Memory B cell (primary cell): ENCODE measurements at regions not wholly inside any gene's neighbourhood (a gene's known extent, or its start where the extent isn't known, plus 50 kb on each side); places are given as distances from the start of the nearest gene placed in this dataset.
"Not testable (repeated sequence)": the region's sequence is repeated elsewhere in the genome, so short reads cannot be mapped to it uniquely, and the experiment has no call there.

Experiments
- ATAC-seq: fragments of 150-1000 bp; cut with Tn5 transposase; 2 replicates; pipeline ENCODE4 v1.10.0; 2021; ENCODE audit warnings: low read depth, mild to moderate bottlenecking, moderate library complexity
- DNase-seq, 2 donors: peaks; one replicate each; pipeline ENCODE4 v3.0.0; 2022; ENCODE audit warnings: low spot score in 2 of 2
- H3K27ac Mint-ChIP-seq: one replicate; pipeline ENCODE4 v1.8.0; 2022; ENCODE audit warnings: mild to moderate bottlenecking, moderate library complexity, mixed read lengths
- H3K27me3 Mint-ChIP-seq: one replicate; pipeline ENCODE4 v1.8.0; 2022; ENCODE audit warnings: mixed read lengths
- H3K36me3 Mint-ChIP-seq: one replicate; pipeline ENCODE4 v1.8.0; 2022; ENCODE audit warnings: mild to moderate bottlenecking, mixed read lengths
- H3K4me1 Mint-ChIP-seq: one replicate; pipeline ENCODE4 v1.8.0; 2022; ENCODE audit warnings: mixed read lengths
- H3K4me3 Mint-ChIP-seq: one replicate; pipeline ENCODE4 v1.8.0; 2022; ENCODE audit warnings: mild to moderate bottlenecking, moderate library complexity, mixed read lengths
- H3K9me3 Mint-ChIP-seq: one replicate; pipeline ENCODE4 v1.8.0; 2022; ENCODE audit warnings: mixed read lengths

DNA sequence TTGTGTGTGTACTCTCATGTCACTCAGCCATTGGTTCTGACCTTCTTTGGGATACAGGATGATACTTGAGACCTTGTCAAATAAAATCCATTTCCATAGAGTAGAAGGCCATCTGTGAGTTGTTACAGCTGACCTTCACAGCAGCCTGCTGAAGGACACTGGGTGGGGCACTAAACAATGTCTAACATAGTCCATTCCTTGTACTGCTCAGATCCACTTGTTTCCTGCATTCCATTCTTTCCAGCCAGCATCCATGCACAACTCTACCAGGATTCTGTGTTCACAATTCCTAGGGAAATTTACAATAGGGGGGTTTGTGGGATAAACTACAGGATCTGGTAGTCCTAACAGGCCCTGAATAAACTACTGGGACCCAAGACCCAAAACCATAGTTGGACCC is 286.4 kb downstream of the RASEF start:
- Mint-ChIP-seq H3K36me3 (no peaks in the 10 kb centered on the region), H3K9me3 (no peaks in the 10 kb centered on the region), H3K4me3 (no peak overlapping the region), H3K27me3 (no peaks in the 10 kb centered on the region), H3K27ac (no peak overlapping the region), H3K4me1 (no peaks in the 10 kb centered on the region)
- ATAC-seq (no peak), DNase-seq (no peak)

DNA sequence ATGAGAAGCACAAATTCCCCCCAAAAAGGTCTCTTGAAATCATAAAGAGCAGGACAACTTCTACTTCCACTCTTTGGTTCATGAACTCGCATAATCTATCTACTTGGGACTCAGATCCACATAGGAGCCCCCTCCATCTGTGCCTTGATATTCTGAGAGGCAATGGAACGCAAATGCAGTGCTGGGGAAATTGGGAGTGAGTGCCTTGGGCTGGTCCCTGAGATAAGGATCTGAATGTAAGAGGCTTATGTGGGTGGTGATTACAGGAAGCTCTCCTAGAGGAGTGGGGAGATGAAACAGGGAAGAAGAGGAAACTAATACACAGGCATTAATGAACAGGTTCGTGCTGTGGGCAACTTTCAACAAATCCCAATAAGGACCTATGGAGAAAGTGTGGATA is 285.6 kb downstream of the RASEF start:
- Mint-ChIP-seq H3K27me3 (no peaks in the 10 kb centered on the region), H3K27ac (no peak overlapping the region), H3K4me1 (no peaks in the 10 kb centered on the region), H3K36me3 (no peaks in the 10 kb centered on the region), H3K4me3 (no peak overlapping the region), H3K9me3 (no peaks in the 10 kb centered on the region)
- ATAC-seq = no peak
- no peak for DNase-seq

DNA sequence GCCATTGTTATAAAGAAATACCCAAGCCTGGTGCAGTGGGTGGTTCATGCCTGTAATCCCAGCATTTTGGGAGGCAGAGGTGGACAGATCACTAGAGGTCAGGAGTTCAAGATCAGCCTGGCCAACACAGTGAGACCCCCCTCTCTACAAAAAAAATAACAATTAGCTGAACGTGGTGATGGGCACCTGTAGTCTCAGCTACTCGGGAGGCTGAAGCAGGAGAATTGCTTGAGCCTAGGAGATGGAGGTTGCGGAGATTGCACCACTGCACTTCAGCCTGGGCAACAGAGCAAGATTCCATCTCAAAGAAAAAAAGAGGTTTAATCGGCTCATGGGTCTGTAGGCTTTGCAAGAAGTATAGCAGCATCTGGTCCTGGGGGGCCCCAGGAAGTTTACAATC is 284.0 kb downstream of the RASEF start:
- H3K4me3 Mint-ChIP-seq, DNase-seq, H3K27ac Mint-ChIP-seq, H3K27me3 Mint-ChIP-seq, ATAC-seq, H3K4me1 Mint-ChIP-seq, H3K9me3 Mint-ChIP-seq, H3K36me3 Mint-ChIP-seq: not testable (repeated sequence)

DNA sequence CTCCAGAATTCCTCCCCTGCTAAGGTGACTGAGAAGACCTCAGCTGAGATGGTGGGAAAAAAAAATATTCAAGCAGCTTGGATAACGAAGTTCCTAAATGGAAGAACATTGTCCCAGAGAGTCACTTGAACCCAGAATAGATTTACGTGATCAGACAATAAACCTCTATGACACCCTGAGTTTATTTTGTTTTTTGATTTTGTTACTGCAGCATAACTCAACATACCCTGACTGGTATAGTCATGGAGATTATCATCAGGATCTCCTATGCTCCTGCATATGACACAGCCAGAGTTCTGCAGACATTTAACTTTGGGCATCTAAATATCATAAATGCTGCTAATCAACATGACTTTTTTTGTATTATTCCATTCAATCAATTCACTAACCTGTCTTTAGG is 282.9 kb downstream of the RASEF start:
- Mint-ChIP-seq H3K27ac (no peak overlapping the region), H3K4me1 (no peaks in the 10 kb centered on the region), H3K27me3 (no peaks in the 10 kb centered on the region), H3K9me3 (peaks cover 5% of the 10 kb centered on the region), H3K36me3 (no peaks in the 10 kb centered on the region), H3K4me3 (no peak overlapping the region)
- no peak for ATAC-seq
- no peak for DNase-seq

DNA sequence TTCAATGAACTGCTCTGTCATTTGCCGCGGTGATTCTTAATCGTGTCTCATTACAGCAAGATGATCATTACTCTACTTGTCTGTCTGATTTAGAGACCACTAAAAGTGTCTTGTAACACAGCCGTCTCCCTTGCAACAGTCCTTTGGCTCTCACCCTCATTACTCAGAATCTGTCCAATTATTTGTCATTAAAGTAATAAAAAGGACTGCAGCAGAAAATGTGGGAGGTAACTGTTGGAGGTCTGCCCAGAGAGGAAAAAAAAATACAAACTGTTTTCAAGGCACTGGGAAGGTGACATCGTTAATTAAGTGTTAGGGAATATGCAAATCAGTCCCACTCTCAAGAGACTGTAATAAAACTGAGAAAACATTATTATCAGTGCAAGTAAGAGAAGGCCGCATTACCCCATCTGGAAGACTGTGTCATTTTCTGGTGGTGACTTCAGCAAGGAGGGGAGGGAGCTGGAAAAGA is 281.0 kb downstream of the RASEF start:
- ATAC-seq = no peak
- Mint-ChIP-seq H3K4me3 (no peak overlapping the region), H3K4me1 (no peaks in the 10 kb centered on the region), H3K27me3 (no peaks in the 10 kb centered on the region), H3K27ac (no peak overlapping the region), H3K9me3 (peaks cover 5% of the 10 kb centered on the region), H3K36me3 (no peaks in the 10 kb centered on the region)
- no peak for DNase-seq

DNA sequence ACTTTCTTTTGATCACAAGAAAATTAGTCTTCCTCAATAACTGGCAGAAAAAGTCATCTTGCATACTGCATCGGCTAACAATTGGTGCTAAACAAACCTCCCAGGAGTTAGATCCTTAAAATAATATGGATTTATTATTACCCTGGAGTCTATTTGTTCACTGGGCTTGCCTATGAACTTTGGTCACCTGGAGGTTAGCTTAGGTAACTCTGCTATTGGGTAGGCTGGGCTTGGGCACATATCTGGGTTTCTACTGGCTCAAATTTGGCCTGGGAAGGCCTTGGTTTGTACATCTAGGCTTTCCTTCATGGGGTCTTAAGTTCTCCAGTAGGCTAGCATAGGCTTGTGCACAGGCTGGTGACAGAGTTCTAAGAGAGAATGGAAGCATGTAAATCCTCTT is 279.9 kb downstream of the RASEF start:
- H3K27ac Mint-ChIP-seq = no peak overlapping the region
- no peak for ATAC-seq
- H3K4me1 Mint-ChIP-seq = no peaks in the 10 kb centered on the region
- H3K36me3 Mint-ChIP-seq = no peaks in the 10 kb centered on the region
- H3K9me3 Mint-ChIP-seq = peaks cover 5% of the 10 kb centered on the region
- DNase-seq = no peak
- H3K27me3 Mint-ChIP-seq = no peaks in the 10 kb centered on the region
- no peak overlapping the region for H3K4me3 Mint-ChIP-seq

DNA sequence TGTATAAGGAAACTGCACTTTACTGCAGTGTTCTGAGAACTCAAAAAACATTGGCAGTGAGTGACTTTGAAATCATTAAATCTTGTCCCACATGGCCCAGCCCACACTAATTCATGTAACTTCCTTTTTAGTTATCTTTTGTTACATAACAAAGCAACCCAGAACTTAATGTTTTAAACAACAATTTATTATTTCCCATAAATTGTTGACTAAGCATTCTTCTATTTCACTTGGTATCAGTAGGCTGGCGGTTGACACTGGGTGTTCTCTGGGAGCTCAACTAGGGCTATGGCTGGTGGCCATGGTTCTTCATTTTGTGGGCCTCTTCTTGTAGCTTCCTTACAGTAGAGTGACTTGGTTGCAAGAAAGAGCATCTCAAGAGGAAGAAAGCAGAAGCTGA is 278.4 kb downstream of the RASEF start:
- no peak overlapping the region for H3K27ac Mint-ChIP-seq
- ATAC-seq = no peak
- H3K27me3 Mint-ChIP-seq = no peaks in the 10 kb centered on the region
- peaks cover 5% of the 10 kb centered on the region for H3K9me3 Mint-ChIP-seq
- no peaks in the 10 kb centered on the region for H3K36me3 Mint-ChIP-seq
- no peaks in the 10 kb centered on the region for H3K4me1 Mint-ChIP-seq
- DNase-seq = no peak
- no peak overlapping the region for H3K4me3 Mint-ChIP-seq

DNA sequence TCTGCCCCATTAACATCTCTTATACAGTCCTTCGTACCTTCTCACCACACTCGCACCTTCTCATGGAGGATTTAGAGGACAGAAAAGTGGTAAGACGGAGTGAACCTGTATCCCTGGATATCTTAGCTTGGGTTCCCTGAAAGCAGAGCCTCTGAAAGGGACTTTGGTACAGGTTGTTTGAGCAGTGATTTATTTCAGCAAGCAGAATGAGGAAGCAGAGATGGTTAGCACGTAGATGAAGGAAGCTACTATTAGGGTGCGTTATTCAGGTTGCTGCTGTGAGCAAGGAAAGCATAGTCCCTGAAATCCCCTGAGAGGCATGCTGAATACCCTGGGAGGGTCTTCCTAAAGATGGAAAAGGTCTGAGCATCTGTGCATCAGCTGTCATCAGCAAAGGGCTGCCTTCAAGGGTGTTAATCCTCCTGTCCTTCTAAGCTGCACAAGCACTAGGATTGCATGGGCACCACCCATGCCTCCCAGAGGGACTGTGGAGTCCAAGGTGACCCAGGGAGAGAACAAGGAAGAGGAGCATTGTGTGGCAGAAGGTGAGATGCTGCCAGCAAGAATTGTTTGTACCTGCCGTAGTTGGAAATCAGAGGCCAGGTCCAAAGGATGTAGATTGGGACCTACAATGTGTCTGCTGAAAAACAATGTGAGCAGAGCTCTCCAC is 273.7 kb downstream of the RASEF start:
- no peaks in the 10 kb centered on the region for H3K4me1 Mint-ChIP-seq
- no peak overlapping the region for H3K4me3 Mint-ChIP-seq
- ATAC-seq = no peak

DNA sequence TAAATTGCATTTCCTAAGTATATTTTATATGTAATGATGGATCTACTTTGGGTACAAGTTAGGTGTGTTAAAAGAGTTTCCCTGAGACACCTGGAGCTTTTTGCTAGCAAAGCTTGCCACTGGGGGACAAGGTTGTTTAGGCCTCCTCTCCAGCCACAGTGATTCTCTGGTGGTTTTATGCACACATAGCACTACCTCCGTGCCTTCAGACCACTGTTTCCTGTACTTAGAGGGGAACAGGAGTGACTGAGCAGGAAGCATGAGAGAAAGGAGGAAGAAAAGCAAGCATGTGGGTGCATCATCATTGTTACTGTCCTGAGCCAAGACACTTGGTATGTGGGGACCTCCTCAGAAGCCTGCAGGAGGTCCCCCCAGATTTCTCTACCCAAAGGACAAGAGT is 272.1 kb downstream of the RASEF start:
- Mint-ChIP-seq H3K27ac (no peak overlapping the region), H3K4me1 (no peaks in the 10 kb centered on the region), H3K9me3 (no peaks in the 10 kb centered on the region), H3K27me3 (no peaks in the 10 kb centered on the region), H3K4me3 (no peak overlapping the region), H3K36me3 (no peaks in the 10 kb centered on the region)
- ATAC-seq = no peak
- no peak for DNase-seq

More for the DNA sequence above, 273.7 kb downstream of the RASEF start:
- DNase-seq = no peak
- H3K36me3 Mint-ChIP-seq = no peaks in the 10 kb centered on the region
- H3K27me3 Mint-ChIP-seq = no peaks in the 10 kb centered on the region
- peaks cover 2% of the 10 kb centered on the region for H3K9me3 Mint-ChIP-seq
- H3K27ac Mint-ChIP-seq = no peak overlapping the region

DNA sequence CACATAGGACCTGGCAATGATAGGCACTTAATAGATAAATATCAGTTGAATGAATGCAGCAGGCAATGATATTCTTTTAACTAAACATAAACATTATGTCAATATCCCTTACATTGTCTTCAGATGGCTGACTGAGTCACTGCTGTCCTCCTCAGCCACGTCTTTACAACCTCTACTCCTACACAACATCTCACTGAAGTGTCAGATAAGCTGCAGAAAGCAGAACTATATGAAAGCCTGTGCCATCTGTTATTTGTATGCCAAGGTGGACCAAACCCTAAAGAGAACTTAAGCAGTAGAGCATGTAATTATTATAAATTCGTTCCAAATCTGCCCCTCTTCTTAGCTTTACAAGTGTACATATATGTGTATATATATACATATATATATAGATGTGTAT is 271.2 kb downstream of the RASEF start:
- Mint-ChIP-seq H3K4me3 (no peak overlapping the region), H3K36me3 (no peaks in the 10 kb centered on the region), H3K9me3 (no peaks in the 10 kb centered on the region), H3K27ac (no peak overlapping the region), H3K4me1 (no peaks in the 10 kb centered on the region), H3K27me3 (no peaks in the 10 kb centered on the region)
- DNase-seq (no peak), ATAC-seq (no peak)

DNA sequence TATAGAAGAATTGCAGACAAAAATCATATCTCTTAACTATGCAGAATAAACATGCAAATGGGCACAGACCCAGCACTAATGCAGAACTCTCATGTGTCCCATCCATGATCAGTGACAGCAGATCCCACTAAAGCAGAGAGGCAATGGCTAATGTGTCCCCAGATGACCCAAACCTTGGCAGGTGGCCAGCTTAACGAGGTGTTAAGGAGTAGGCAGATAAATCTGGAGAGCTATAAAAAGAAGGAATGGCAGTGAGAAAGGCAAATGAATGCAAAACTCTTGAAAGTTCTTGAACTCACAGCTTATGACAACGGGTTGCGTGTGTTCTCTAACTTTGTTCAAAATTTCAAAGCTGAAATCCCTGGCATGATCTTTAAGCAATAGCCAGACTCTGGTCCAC is 265.4 kb downstream of the RASEF start:
- H3K27me3 Mint-ChIP-seq = no peaks in the 10 kb centered on the region
- no peak for ATAC-seq
- no peak overlapping the region for H3K4me3 Mint-ChIP-seq
- no peak for DNase-seq
- H3K9me3 Mint-ChIP-seq = peaks cover 3% of the 10 kb centered on the region
- H3K4me1 Mint-ChIP-seq = no peaks in the 10 kb centered on the region
- no peaks in the 10 kb centered on the region for H3K36me3 Mint-ChIP-seq
- H3K27ac Mint-ChIP-seq = no peak overlapping the region

DNA sequence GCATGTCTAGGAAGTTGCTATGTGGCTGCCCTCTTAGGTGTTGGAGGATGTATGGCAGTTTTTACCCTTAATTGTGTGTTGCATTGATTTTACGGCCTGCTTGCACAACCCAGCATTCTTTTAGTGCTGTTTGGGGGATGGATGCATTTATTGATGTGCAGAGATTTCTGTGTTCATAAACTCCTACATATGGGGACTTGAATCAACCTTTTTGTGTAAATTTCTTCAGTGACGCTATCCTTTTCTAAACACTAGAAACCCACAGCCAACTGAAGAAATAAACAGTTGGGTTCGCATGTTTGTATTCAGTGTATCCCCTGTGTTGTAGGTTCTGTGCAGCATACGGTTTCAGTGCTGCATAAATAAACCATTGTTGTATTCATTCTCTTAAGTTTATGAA is 263.7 kb downstream of the RASEF start:
- Mint-ChIP-seq H3K27me3 (no peaks in the 10 kb centered on the region), H3K4me3 (no peak overlapping the region), H3K4me1 (no peaks in the 10 kb centered on the region), H3K36me3 (no peaks in the 10 kb centered on the region), H3K9me3 (peaks cover 3% of the 10 kb centered on the region), H3K27ac (no peak overlapping the region)
- no peak for ATAC-seq
- no peak for DNase-seq

DNA sequence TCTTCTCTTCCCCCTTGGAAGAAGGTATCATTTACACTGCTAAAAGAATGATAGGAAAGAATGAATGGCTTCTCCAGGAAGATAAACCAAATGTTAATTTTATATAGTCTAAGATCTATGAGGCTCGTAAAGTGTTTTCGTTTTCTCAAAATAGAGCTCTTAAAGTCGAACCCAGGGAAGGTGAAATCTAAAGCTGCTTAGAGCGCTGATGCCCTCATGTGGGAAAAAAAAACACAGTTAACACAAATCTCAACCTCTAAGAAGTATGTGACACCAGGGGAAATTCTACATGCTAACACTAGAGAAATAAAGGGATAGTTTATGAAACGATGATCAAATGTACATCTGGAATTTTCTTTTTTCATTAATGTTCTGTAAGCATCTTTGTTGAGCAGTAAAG is 257.9 kb downstream of the RASEF start:
- Mint-ChIP-seq H3K27me3 (no peaks in the 10 kb centered on the region), H3K36me3 (no peaks in the 10 kb centered on the region), H3K4me1 (no peaks in the 10 kb centered on the region), H3K27ac (no peak overlapping the region), H3K9me3 (peaks cover 1% of the 10 kb centered on the region), H3K4me3 (no peak overlapping the region)
- DNase-seq = no peak
- ATAC-seq = no peak

DNA sequence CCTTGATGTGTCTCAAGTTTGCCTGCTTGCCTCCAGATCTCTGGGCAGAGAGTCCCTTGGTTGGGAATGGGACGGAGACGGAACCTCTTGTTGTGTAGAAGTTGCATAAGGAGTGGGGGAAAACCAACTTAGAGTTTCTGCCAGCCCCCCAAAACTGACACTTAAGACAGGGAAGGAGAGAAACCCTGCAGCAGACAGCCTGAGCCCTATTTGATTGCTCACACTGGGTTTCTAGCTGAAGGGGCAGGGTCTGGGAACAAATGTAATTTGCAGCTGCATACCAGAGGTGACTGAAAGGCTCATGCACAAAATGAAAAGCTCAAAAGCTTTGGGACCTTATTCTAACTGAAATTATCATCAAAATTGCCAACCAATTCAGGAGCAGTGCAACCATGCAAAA is 254.5 kb downstream of the RASEF start:
- Mint-ChIP-seq H3K27ac (no peak overlapping the region), H3K9me3 (no peaks in the 10 kb centered on the region), H3K4me3 (no peak overlapping the region), H3K27me3 (no peaks in the 10 kb centered on the region), H3K36me3 (no peaks in the 10 kb centered on the region), H3K4me1 (no peaks in the 10 kb centered on the region)
- DNase-seq (no peak), ATAC-seq (no peak)

DNA sequence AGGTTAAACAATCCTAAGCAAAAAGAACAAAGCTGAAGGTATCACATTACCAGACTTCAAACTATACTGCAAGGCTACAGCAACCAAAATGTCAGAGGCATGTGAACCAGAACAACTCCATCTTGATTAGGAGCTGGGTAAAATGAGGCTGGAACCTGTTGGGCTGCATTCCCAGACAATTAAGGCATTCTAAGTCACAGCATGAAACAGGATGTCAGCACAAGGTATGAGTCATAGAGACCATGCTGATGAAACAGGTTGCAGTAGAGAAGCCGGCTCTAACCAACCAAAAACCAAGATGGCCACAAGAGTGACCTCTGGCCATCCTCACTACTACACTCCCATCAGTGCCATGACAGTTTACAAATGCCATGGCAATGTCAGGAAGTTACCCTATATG is 252.0 kb downstream of the RASEF start:
- no peaks in the 10 kb centered on the region for H3K36me3 Mint-ChIP-seq
- no peaks in the 10 kb centered on the region for H3K9me3 Mint-ChIP-seq
- no peak overlapping the region for H3K4me3 Mint-ChIP-seq
- ATAC-seq = no peak
- H3K4me1 Mint-ChIP-seq = no peaks in the 10 kb centered on the region
- no peak for DNase-seq
- H3K27me3 Mint-ChIP-seq = no peaks in the 10 kb centered on the region
- no peak overlapping the region for H3K27ac Mint-ChIP-seq
